SK-N-SH (cell line): ENCODE measurements at regions not wholly inside any gene's neighbourhood (a gene's known extent, or its start where the extent isn't known, plus 50 kb on each side); places are given as distances from the start of the nearest gene placed in this dataset.

ENCODE experiments used
- ELF1 ChIP-seq: IDR thresholded peaks from 2 replicates; pipeline ENCODE4 v1.4.0; 2012
- EP300 ChIP-seq, 2 experiments: IDR thresholded peaks; 2 replicates each; pipeline versions ENCODE4 v1.4.0 to v1.6.1; 2012; ENCODE audit warnings: borderline replicate concordance in 1 of 2, low read depth in 1 of 2, low read length in 1 of 2
- GABPA ChIP-seq: IDR thresholded peaks from 2 replicates; pipeline ENCODE4 v1.4.0; 2012; ENCODE audit warnings: low read depth, mild to moderate bottlenecking
- POLR2AphosphoS5 ChIP-seq: IDR thresholded peaks from 2 replicates; pipeline ENCODE4 v1.6.1; 2012; ENCODE audit warnings: low read depth, low read length
- RFX5 ChIP-seq: IDR thresholded peaks from 2 replicates; pipeline ENCODE4 v1.6.1; 2012; ENCODE audit warnings: mild to moderate bottlenecking, improper control_type of control experiment, low read length
- RXRA ChIP-seq: IDR thresholded peaks from 2 replicates; pipeline ENCODE4 v1.4.0; 2012; ENCODE audit warnings: low read depth, mild to moderate bottlenecking, borderline replicate concordance
- SIN3A ChIP-seq: IDR thresholded peaks from 2 replicates; pipeline ENCODE4 v1.6.1; 2012; ENCODE audit warnings: low read depth, mild to moderate bottlenecking, low read length, moderate library complexity, borderline replicate concordance
- TEAD4 ChIP-seq: IDR thresholded peaks from 2 replicates; pipeline ENCODE4 v1.4.0; 2012; ENCODE audit warnings: mild to moderate bottlenecking, borderline replicate concordance; ENCODE audit not compliant: insufficient read depth
- TF ChIP-seq, protein P1 (sequence below): IDR thresholded peaks from 2 replicates; pipeline ENCODE4 v1.6.1; 2012; ENCODE audit warnings: mild to moderate bottlenecking, low read depth, low read length, moderate library complexity
- TF ChIP-seq, protein P2 (sequence below): fragments of 200-600 bp; sonication (generic); IDR thresholded peaks from 2 replicates; pipeline ENCODE4 v1.6.1; 2017; ENCODE audit warnings: antibody characterized with exemption, mild to moderate bottlenecking, moderate library complexity
- TF ChIP-seq, protein P3 (sequence below): IDR thresholded peaks from 2 replicates; pipeline ENCODE4 v1.4.0; 2012; ENCODE audit warnings: low read depth
- TF ChIP-seq, protein P4 (sequence below): fragments of 150-350 bp; IDR thresholded peaks from 2 replicates; pipeline ENCODE4 v1.6.1; 2017; ENCODE audit warnings: antibody characterized with exemption, low read length, low read depth, borderline replicate concordance

DNA sequence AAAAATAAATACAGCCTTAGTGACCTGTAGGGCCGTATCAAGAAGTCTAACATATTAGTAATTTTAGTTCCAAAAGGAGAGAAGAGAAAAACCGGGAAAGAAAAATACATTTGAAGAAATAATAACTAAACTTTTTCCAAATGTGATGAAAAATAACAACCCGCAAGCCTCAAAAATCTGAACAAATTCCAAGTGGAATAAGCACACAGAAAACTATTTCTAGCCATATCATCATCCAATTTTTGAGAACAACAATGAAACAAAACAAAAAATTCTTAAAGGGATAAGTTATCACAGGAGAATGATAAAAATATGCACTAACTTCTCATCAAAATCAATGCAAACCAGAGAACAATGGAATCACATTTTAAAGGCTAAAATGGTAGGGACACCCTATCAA, 198.1 kb upstream of the PLXNC1 start:
- TF ChIP-seq ELF1 (no peak), SIN3A (no peak), TEAD4 (no peak), RFX5 (no peak), RXRA (no peak), GABPA (no peak), POLR2AphosphoS5 (no peak), EP300 (IDR thresholded peaks at IDR 0.05; ENCODE audit: borderline replicate concordance in 1 of 2, low read depth in 1 of 2, low read length in 1 of 2) (no peak)
- TF ChIP-seq, protein P1, sequence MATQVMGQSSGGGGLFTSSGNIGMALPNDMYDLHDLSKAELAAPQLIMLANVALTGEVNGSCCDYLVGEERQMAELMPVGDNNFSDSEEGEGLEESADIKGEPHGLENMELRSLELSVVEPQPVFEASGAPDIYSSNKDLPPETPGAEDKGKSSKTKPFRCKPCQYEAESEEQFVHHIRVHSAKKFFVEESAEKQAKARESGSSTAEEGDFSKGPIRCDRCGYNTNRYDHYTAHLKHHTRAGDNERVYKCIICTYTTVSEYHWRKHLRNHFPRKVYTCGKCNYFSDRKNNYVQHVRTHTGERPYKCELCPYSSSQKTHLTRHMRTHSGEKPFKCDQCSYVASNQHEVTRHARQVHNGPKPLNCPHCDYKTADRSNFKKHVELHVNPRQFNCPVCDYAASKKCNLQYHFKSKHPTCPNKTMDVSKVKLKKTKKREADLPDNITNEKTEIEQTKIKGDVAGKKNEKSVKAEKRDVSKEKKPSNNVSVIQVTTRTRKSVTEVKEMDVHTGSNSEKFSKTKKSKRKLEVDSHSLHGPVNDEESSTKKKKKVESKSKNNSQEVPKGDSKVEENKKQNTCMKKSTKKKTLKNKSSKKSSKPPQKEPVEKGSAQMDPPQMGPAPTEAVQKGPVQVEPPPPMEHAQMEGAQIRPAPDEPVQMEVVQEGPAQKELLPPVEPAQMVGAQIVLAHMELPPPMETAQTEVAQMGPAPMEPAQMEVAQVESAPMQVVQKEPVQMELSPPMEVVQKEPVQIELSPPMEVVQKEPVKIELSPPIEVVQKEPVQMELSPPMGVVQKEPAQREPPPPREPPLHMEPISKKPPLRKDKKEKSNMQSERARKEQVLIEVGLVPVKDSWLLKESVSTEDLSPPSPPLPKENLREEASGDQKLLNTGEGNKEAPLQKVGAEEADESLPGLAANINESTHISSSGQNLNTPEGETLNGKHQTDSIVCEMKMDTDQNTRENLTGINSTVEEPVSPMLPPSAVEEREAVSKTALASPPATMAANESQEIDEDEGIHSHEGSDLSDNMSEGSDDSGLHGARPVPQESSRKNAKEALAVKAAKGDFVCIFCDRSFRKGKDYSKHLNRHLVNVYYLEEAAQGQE, result no peak
- TF ChIP-seq, protein P2, sequence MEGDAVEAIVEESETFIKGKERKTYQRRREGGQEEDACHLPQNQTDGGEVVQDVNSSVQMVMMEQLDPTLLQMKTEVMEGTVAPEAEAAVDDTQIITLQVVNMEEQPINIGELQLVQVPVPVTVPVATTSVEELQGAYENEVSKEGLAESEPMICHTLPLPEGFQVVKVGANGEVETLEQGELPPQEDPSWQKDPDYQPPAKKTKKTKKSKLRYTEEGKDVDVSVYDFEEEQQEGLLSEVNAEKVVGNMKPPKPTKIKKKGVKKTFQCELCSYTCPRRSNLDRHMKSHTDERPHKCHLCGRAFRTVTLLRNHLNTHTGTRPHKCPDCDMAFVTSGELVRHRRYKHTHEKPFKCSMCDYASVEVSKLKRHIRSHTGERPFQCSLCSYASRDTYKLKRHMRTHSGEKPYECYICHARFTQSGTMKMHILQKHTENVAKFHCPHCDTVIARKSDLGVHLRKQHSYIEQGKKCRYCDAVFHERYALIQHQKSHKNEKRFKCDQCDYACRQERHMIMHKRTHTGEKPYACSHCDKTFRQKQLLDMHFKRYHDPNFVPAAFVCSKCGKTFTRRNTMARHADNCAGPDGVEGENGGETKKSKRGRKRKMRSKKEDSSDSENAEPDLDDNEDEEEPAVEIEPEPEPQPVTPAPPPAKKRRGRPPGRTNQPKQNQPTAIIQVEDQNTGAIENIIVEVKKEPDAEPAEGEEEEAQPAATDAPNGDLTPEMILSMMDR, result no peak
- TF ChIP-seq, protein P3, sequence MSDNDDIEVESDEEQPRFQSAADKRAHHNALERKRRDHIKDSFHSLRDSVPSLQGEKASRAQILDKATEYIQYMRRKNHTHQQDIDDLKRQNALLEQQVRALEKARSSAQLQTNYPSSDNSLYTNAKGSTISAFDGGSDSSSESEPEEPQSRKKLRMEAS, result no peak
- TF ChIP-seq, protein P4, sequence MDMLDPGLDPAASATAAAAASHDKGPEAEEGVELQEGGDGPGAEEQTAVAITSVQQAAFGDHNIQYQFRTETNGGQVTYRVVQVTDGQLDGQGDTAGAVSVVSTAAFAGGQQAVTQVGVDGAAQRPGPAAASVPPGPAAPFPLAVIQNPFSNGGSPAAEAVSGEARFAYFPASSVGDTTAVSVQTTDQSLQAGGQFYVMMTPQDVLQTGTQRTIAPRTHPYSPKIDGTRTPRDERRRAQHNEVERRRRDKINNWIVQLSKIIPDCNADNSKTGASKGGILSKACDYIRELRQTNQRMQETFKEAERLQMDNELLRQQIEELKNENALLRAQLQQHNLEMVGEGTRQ, result no peak
